GM12878 (cell line): ENCODE measurements at regions not wholly inside any gene's neighbourhood (a gene's known extent, or its start where the extent isn't known, plus 50 kb on each side); places are given as distances from the start of the nearest gene placed in this dataset.

Source experiments
- FOXK2 ChIP-seq: fragments of 450-650 bp; IDR thresholded peaks from 2 replicates; pipeline ENCODE4 v1.6.1; 2017; ENCODE audit warnings: mild to moderate bottlenecking, moderate library complexity
- POLR2A ChIP-seq: IDR thresholded peaks from 2 replicates; pipeline ENCODE4 v1.6.1; 2011; ENCODE audit warnings: low read depth, mild to moderate bottlenecking, low read length
- REST ChIP-seq: IDR thresholded peaks from 2 replicates; pipeline ENCODE4 v1.6.1; 2012; ENCODE audit warnings: mild to moderate bottlenecking, low read depth, low read length

- TF ChIP-seq REST (no peak), POLR2A (no peak), FOXK2 (no peak)
Observed at GRCh38 chr13:109913936-109914510, 127.6 kb upstream of the IRS2 start.
